Small intestine (tissue), 7 donors: ENCODE measurements at regions not wholly inside any gene's neighbourhood (a gene's known extent, or its start where the extent isn't known, plus 50 kb on each side); places are given as distances from the start of the nearest gene placed in this dataset.

Source experiments
- DNase-seq, 2 donors: peaks; one replicate each; pipeline versions ENCODE4 v3.0.0 to v3.0.0-alpha.2; 2013
- FAIRE-seq: peaks from 2 replicates; lab custom pipeline; 2012; peaks lifted over from hg19 to GRCh38; lab: Jason Lieb, UNC
- H3K27ac ChIP-seq, 3 donors: one replicate each; pipeline ENCODE4 v1.5.1; 2013; ENCODE audit warnings: low read length in 2 of 3, mild to moderate bottlenecking in 2 of 3, control low read depth in 1 of 3, inconsistent platforms in 1 of 3, low read depth in 1 of 3, moderate library complexity in 1 of 3
- H3K27me3 ChIP-seq, 3 donors: one replicate each; pipeline ENCODE4 v1.6.1; 2013; ENCODE audit warnings: low read length in 3 of 3, inconsistent platforms in 1 of 3; ENCODE audit not compliant: control insufficient read depth in 3 of 3, insufficient read depth in 3 of 3
- H3K36me3 ChIP-seq, 3 donors: one replicate each; pipeline ENCODE4 v1.6.1; 2013; ENCODE audit warnings: low read length in 3 of 3, inconsistent platforms in 1 of 3, low read depth in 1 of 3, mild to moderate bottlenecking in 1 of 3, moderate library complexity in 1 of 3; ENCODE audit not compliant: control insufficient read depth in 3 of 3, insufficient read depth in 2 of 3
- H3K4me1 ChIP-seq, 3 donors: one replicate each; pipeline ENCODE4 v1.6.1; 2013; ENCODE audit warnings: low read length in 2 of 3, inconsistent platforms in 1 of 3, low read depth in 1 of 3, mild to moderate bottlenecking in 1 of 3, moderate library complexity in 1 of 3; ENCODE audit not compliant: control insufficient read depth in 3 of 3, insufficient read depth in 2 of 3
- H3K4me3 ChIP-seq, 3 donors: one replicate each; pipeline ENCODE4 v1.5.1; 2013; ENCODE audit warnings: low read length in 3 of 3, control low read depth in 1 of 3, inconsistent platforms in 1 of 3, low read depth in 1 of 3, mild to moderate bottlenecking in 1 of 3, moderate library complexity in 1 of 3
- H3K9me3 ChIP-seq, 2 donors: one replicate each; pipeline ENCODE4 v1.6.1; 2013; ENCODE audit warnings: low read depth in 1 of 2, low read length in 1 of 2; ENCODE audit not compliant: control insufficient read depth in 2 of 2, insufficient read depth in 1 of 2
- WGBS, 3 donors: extraction: QIAGEN DNeasy Blood & Tissue Kit; methylation state at CpG; one replicate each; pipeline ENCODE4 v1.1.7; 2013; 5-methylcytosine and 5-hydroxymethylcytosine counted together
- donor health status: healthy with polysubstance abuse.
- donor health status: control.
- donor health status: control.
- donor health status: Bipolar disorder and iron deficiency.
- donor health status: healthy.

GRCh38 chr14:88947646-88948598, 123.5 kb downstream of the TTC8 start:
- no peak overlapping the region for H3K4me3 ChIP-seq
- peaks cover 0 to 8% (median 0%) of the 10 kb centered on the region in 3 donors for H3K27me3 ChIP-seq
- H3K36me3 ChIP-seq, result no peaks in the 10 kb centered on the region
- no peaks in the 10 kb centered on the region for H3K4me1 ChIP-seq
- no peak overlapping the region for H3K27ac ChIP-seq
- peaks cover 0 to 11% of the 10 kb centered on the region in 2 donors for H3K9me3 ChIP-seq
- no peak for DNase-seq
- FAIRE-seq, result no peak
- 78 to 89% (median 81%) methylated on average over 7 of the region's 7 CpGs for WGBS, 3 donors

- 45 to 64% (median 64%) methylated on average over 2 of the region's 2 CpGs for WGBS, 3 donors
- no peak for FAIRE-seq
- Histone ChIP-seq H3K27me3 (peaks cover 0 to 7% (median 0%) of the 10 kb centered on the region in 3 donors), H3K27ac (no peak overlapping the region), H3K4me1 (no peaks in the 10 kb centered on the region), H3K36me3 (no peaks in the 10 kb centered on the region), H3K4me3 (no peak overlapping the region), H3K9me3 (peaks cover 0 to 5% of the 10 kb centered on the region in 2 donors)
- no peak for DNase-seq
These were observed 125.6 kb downstream of the TTC8 start for GRCh38 chr14:88950069-88950468.

- no peaks in the 10 kb centered on the region for H3K4me1 ChIP-seq
- peaks cover 0 to 4% (median 0%) of the 10 kb centered on the region in 3 donors for H3K27me3 ChIP-seq
- no peak overlapping the region for H3K4me3 ChIP-seq
- no peak for FAIRE-seq
- DNase-seq, result no peak
- no peak overlapping the region for H3K27ac ChIP-seq
- no peaks in the 10 kb centered on the region for H3K36me3 ChIP-seq
- peaks cover 0 to 5% of the 10 kb centered on the region in 2 donors for H3K9me3 ChIP-seq
- WGBS, 3 donors, result 68 to 73% (median 69%) methylated on average over 3 of the region's 3 CpGs
These were observed 126.9 kb downstream of the TTC8 start for GRCh38 chr14:88951370-88951769.

- Histone ChIP-seq H3K9me3 (peaks cover 0 to 5% of the 10 kb centered on the region in 2 donors), H3K36me3 (no peaks in the 10 kb centered on the region), H3K27ac (no peak overlapping the region), H3K4me1 (no peaks in the 10 kb centered on the region), H3K4me3 (no peak overlapping the region), H3K27me3 (peaks cover 0 to 4% (median 0%) of the 10 kb centered on the region in 3 donors)
- WGBS, 3 donors, result 84 to 87% (median 86%) methylated on average over 7 of the region's 7 CpGs
- no peak for DNase-seq
- FAIRE-seq, result no peak
These were observed 128.4 kb downstream of the TTC8 start for GRCh38 chr14:88952901-88953300.

GRCh38 chr14:88955455-88955854, 131.0 kb downstream of the TTC8 start:
- DNase-seq (no peak), FAIRE-seq (no peak)
- Histone ChIP-seq H3K27me3 (peaks cover 0 to 2% (median 0%) of the 10 kb centered on the region in 3 donors), H3K36me3 (no peaks in the 10 kb centered on the region), H3K4me1 (no peaks in the 10 kb centered on the region), H3K4me3 (no peak overlapping the region), H3K9me3 (peaks cover 0 to 5% of the 10 kb centered on the region in 2 donors), H3K27ac (no peak overlapping the region)
- WGBS, 3 donors, result 51 to 58% (median 55%) methylated on average over 2 of the region's 2 CpGs

- Histone ChIP-seq H3K4me1 (peaks cover 0 to 3% (median 0%) of the 10 kb centered on the region in 3 donors), H3K9me3 (no peaks in the 10 kb centered on the region), H3K4me3 (no peak overlapping the region), H3K27me3 (no peaks in the 10 kb centered on the region), H3K27ac (no peak overlapping the region), H3K36me3 (no peaks in the 10 kb centered on the region)
- FAIRE-seq (no peak), DNase-seq (no peak)
- WGBS, 3 donors, result 41 to 61% (median 46%) methylated on average over 5 of the region's 5 CpGs
These were observed 136.0 kb downstream of the TTC8 start for GRCh38 chr14:88960496-88960895.

GRCh38 chr14:88961214-88961613, 136.8 kb downstream of the TTC8 start:
- Histone ChIP-seq H3K27me3 (no peaks in the 10 kb centered on the region), H3K4me3 (no peak overlapping the region), H3K36me3 (no peaks in the 10 kb centered on the region), H3K27ac (no peak overlapping the region), H3K4me1 (peaks cover 0 to 3% (median 0%) of the 10 kb centered on the region in 3 donors), H3K9me3 (no peaks in the 10 kb centered on the region)
- 13 to 59% (median 37%) methylated on average over 3 of the region's 3 CpGs for WGBS, 3 donors
- peak; percentile 10 to 22 for DNase-seq
- no peak for FAIRE-seq

GRCh38 chr14:88962356-88962755, 137.9 kb downstream of the TTC8 start:
- H3K36me3 ChIP-seq, result no peaks in the 10 kb centered on the region
- DNase-seq, result no peak
- FAIRE-seq, result no peak
- WGBS, 3 donors, result 73 to 90% (median 74%) methylated on average over 4 of the region's 4 CpGs
- H3K9me3 ChIP-seq, result no peaks in the 10 kb centered on the region
- no peak overlapping the region for H3K27ac ChIP-seq
- H3K4me3 ChIP-seq, result no peak overlapping the region
- H3K4me1 ChIP-seq, result peaks cover 0 to 3% (median 0%) of the 10 kb centered on the region in 3 donors
- no peaks in the 10 kb centered on the region for H3K27me3 ChIP-seq
